ENCODE measurements at regions not wholly inside any gene's neighbourhood (a gene's known extent, or its start where the extent isn't known, plus 50 kb on each side); places are given as distances from the start of the nearest gene placed in this dataset.

- no peaks in the 10 kb centered on the region for H4K20me1 ChIP-seq (ENCODE audit: insufficient read depth, low read length)
- no peaks in the 10 kb centered on the region for H3K9me3 ChIP-seq (ENCODE audit: low read depth, low read length)
- no peak overlapping the region for H3K4me3 ChIP-seq (ENCODE audit: insufficient read depth, low read length)
- DNase-seq (ENCODE audit: insufficient read length, low spot score, missing footprints): no peak
- no peaks in the 10 kb centered on the region for H3K27me3 ChIP-seq (ENCODE audit: insufficient read depth, low read length)
- H3K4me1 ChIP-seq (ENCODE audit: insufficient read depth, low read length): no peaks in the 10 kb centered on the region
- H3K4me2 ChIP-seq (ENCODE audit: insufficient read depth, low read length): no peak overlapping the region
- no peak overlapping the region for H2AFZ ChIP-seq (ENCODE audit: low read length)
- TF ChIP-seq, protein P1, sequence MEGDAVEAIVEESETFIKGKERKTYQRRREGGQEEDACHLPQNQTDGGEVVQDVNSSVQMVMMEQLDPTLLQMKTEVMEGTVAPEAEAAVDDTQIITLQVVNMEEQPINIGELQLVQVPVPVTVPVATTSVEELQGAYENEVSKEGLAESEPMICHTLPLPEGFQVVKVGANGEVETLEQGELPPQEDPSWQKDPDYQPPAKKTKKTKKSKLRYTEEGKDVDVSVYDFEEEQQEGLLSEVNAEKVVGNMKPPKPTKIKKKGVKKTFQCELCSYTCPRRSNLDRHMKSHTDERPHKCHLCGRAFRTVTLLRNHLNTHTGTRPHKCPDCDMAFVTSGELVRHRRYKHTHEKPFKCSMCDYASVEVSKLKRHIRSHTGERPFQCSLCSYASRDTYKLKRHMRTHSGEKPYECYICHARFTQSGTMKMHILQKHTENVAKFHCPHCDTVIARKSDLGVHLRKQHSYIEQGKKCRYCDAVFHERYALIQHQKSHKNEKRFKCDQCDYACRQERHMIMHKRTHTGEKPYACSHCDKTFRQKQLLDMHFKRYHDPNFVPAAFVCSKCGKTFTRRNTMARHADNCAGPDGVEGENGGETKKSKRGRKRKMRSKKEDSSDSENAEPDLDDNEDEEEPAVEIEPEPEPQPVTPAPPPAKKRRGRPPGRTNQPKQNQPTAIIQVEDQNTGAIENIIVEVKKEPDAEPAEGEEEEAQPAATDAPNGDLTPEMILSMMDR (IDR thresholded peaks at IDR 0.05; ENCODE audit: extremely low read depth, low read depth, low read length): no peak
- H3K79me2 ChIP-seq (ENCODE audit: insufficient read depth, low read length): no peaks in the 10 kb centered on the region
- no peaks in the 10 kb centered on the region for H3K36me3 ChIP-seq (ENCODE audit: insufficient read depth, low read length)
- no peak overlapping the region for H3K27ac ChIP-seq (ENCODE audit: low read depth, low read length)
Measured at GRCh38 chr3:74304424-74304823, 310.0 kb downstream of the CNTN3 start.

GRCh38 chr3:74303711-74304110 is 310.7 kb downstream of the CNTN3 start:
- Histone ChIP-seq H4K20me1 (ENCODE audit: insufficient read depth, low read length) (no peaks in the 10 kb centered on the region), H3K4me1 (ENCODE audit: insufficient read depth, low read length) (no peaks in the 10 kb centered on the region), H2AFZ (ENCODE audit: low read length) (no peak overlapping the region), H3K36me3 (ENCODE audit: insufficient read depth, low read length) (no peaks in the 10 kb centered on the region), H3K27ac (ENCODE audit: low read depth, low read length) (no peak overlapping the region), H3K79me2 (ENCODE audit: insufficient read depth, low read length) (no peaks in the 10 kb centered on the region), H3K27me3 (ENCODE audit: insufficient read depth, low read length) (no peaks in the 10 kb centered on the region), H3K9me3 (ENCODE audit: low read depth, low read length) (no peaks in the 10 kb centered on the region), H3K4me3 (ENCODE audit: insufficient read depth, low read length) (no peak overlapping the region), H3K4me2 (ENCODE audit: insufficient read depth, low read length) (no peak overlapping the region)
- TF ChIP-seq, protein P1 (IDR thresholded peaks at IDR 0.05; ENCODE audit: extremely low read depth, low read depth, low read length): no peak
- DNase-seq (ENCODE audit: insufficient read length, low spot score, missing footprints): no peak

- Histone ChIP-seq H3K36me3 (ENCODE audit: insufficient read depth, low read length) (no peaks in the 10 kb centered on the region), H3K4me1 (ENCODE audit: insufficient read depth, low read length) (no peaks in the 10 kb centered on the region), H3K79me2 (ENCODE audit: insufficient read depth, low read length) (no peaks in the 10 kb centered on the region), H4K20me1 (ENCODE audit: insufficient read depth, low read length) (no peaks in the 10 kb centered on the region), H3K9me3 (ENCODE audit: low read depth, low read length) (no peaks in the 10 kb centered on the region), H3K4me2 (ENCODE audit: insufficient read depth, low read length) (no peak overlapping the region), H3K27ac (ENCODE audit: low read depth, low read length) (no peak overlapping the region), H2AFZ (ENCODE audit: low read length) (no peak overlapping the region), H3K4me3 (ENCODE audit: insufficient read depth, low read length) (no peak overlapping the region), H3K27me3 (ENCODE audit: insufficient read depth, low read length) (no peaks in the 10 kb centered on the region)
- TF ChIP-seq, protein P1 (IDR thresholded peaks at IDR 0.05; ENCODE audit: extremely low read depth, low read depth, low read length): no peak
- no peak for DNase-seq (ENCODE audit: insufficient read length, low spot score, missing footprints)
Measured at GRCh38 chr3:74302969-74303368, 311.5 kb downstream of the CNTN3 start.

GRCh38 chr3:74302281-74302680 is 312.2 kb downstream of the CNTN3 start:
- Histone ChIP-seq H3K79me2 (ENCODE audit: insufficient read depth, low read length) (no peaks in the 10 kb centered on the region), H3K36me3 (ENCODE audit: insufficient read depth, low read length) (no peaks in the 10 kb centered on the region), H3K4me3 (ENCODE audit: insufficient read depth, low read length) (no peak overlapping the region), H3K27me3 (ENCODE audit: insufficient read depth, low read length) (no peaks in the 10 kb centered on the region), H3K27ac (ENCODE audit: low read depth, low read length) (no peak overlapping the region), H2AFZ (ENCODE audit: low read length) (no peak overlapping the region), H3K4me1 (ENCODE audit: insufficient read depth, low read length) (no peaks in the 10 kb centered on the region), H4K20me1 (ENCODE audit: insufficient read depth, low read length) (no peaks in the 10 kb centered on the region), H3K9me3 (ENCODE audit: low read depth, low read length) (no peaks in the 10 kb centered on the region), H3K4me2 (ENCODE audit: insufficient read depth, low read length) (no peak overlapping the region)
- TF ChIP-seq, protein P1 (IDR thresholded peaks at IDR 0.05; ENCODE audit: extremely low read depth, low read depth, low read length): no peak
- DNase-seq (ENCODE audit: insufficient read length, low spot score, missing footprints): no peak

Data from osteoblast (primary cell).